Chondrocyte (in vitro differentiated cells): ENCODE measurements at regions not wholly inside any gene's neighbourhood (a gene's known extent, or its start where the extent isn't known, plus 50 kb on each side); places are given as distances from the start of the nearest gene placed in this dataset.

Experiments
- DNase-seq: peaks from one replicate; pipeline ENCODE4 v3.0.0; 2021; ENCODE audit warnings: mixed read lengths, low spot score
- H3K27ac Mint-ChIP-seq: one replicate; pipeline ENCODE4 v1.8.0; 2021; ENCODE audit warnings: mild to moderate bottlenecking, moderate library complexity, mixed read lengths; ENCODE audit not compliant: unreplicated experiment
- H3K27me3 Mint-ChIP-seq: 2 replicates; pipeline ENCODE4 v1.8.0; 2021; ENCODE audit warnings: low read depth, mixed read lengths
- H3K36me3 Mint-ChIP-seq: 2 replicates; pipeline ENCODE4 v1.8.0; 2021; ENCODE audit warnings: low read depth, mixed read lengths
- H3K4me1 Mint-ChIP-seq: 2 replicates; pipeline ENCODE4 v1.8.0; 2021; ENCODE audit warnings: low read depth, mild to moderate bottlenecking, mixed read lengths
- H3K4me3 Mint-ChIP-seq: one replicate; pipeline ENCODE4 v1.8.0; 2021; ENCODE audit warnings: mild to moderate bottlenecking, moderate library complexity, mixed read lengths; ENCODE audit not compliant: unreplicated experiment
- H3K9me3 Mint-ChIP-seq: 2 replicates; pipeline ENCODE4 v1.8.0; 2021; ENCODE audit warnings: low read depth, mixed read lengths
- TF ChIP-seq, protein P1 (sequence below): fragments of 200-600 bp; sonication (generic); IDR thresholded peaks from 2 replicates; pipeline ENCODE4 v1.5.0; 2021; ENCODE audit warnings: antibody characterized with exemption, mild to moderate bottlenecking, moderate library complexity

DNA sequence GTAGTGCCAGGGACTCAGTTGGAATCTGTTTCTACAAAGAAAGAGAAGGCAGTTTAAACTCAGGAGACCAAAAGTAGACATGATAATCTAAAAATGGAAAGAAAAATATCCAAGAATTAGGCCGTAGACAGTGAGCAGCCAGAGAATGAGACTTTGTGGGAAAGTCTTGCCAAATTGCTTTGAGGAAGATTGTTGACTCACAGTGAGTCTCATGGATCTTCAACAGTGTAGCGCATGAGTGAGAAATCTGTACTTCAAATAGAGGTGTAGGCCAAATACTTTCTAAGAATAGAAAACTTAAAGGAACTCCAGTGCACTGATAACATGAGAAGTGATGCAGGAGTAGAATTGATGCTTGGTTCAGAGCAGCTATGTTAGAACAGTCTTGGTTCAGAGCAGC, 284.5 kb downstream of the HTR1B start:
- H3K4me3 Mint-ChIP-seq, result no peak overlapping the region
- H3K36me3 Mint-ChIP-seq, result peaks cover 1% of the 10 kb centered on the region
- no peak for DNase-seq
- TF ChIP-seq, protein P1, sequence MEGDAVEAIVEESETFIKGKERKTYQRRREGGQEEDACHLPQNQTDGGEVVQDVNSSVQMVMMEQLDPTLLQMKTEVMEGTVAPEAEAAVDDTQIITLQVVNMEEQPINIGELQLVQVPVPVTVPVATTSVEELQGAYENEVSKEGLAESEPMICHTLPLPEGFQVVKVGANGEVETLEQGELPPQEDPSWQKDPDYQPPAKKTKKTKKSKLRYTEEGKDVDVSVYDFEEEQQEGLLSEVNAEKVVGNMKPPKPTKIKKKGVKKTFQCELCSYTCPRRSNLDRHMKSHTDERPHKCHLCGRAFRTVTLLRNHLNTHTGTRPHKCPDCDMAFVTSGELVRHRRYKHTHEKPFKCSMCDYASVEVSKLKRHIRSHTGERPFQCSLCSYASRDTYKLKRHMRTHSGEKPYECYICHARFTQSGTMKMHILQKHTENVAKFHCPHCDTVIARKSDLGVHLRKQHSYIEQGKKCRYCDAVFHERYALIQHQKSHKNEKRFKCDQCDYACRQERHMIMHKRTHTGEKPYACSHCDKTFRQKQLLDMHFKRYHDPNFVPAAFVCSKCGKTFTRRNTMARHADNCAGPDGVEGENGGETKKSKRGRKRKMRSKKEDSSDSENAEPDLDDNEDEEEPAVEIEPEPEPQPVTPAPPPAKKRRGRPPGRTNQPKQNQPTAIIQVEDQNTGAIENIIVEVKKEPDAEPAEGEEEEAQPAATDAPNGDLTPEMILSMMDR, result no peak
- peaks cover 2% of the 10 kb centered on the region for H3K9me3 Mint-ChIP-seq
- H3K27me3 Mint-ChIP-seq, result no peaks in the 10 kb centered on the region
- H3K27ac Mint-ChIP-seq, result peak overlapping the region; percentile 78
- peaks cover 11% of the 10 kb centered on the region for H3K4me1 Mint-ChIP-seq

DNA sequence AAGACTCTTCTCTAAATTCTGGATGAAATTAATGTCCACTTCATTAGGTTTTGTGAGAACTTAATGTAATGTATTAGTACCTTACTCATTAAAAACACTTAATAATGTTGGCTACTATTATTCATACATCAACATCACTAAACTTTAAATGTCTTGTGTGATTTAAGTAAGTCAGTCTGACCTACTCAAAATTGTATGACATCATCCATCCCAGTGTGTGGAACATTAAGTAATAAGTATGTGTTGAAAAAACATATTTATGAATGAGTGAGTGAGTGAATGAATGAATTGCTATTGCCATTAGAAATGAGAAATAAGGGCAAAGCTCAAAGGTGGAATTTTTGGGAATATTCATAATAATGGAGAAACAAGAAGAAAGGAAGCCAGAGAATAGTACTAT, 285.8 kb downstream of the HTR1B start:
- Mint-ChIP-seq H3K4me1 (peaks cover 11% of the 10 kb centered on the region), H3K9me3 (no peaks in the 10 kb centered on the region), H3K4me3 (no peak overlapping the region), H3K27me3 (no peaks in the 10 kb centered on the region), H3K27ac (no peak overlapping the region), H3K36me3 (no peaks in the 10 kb centered on the region)
- TF ChIP-seq, protein P1, result no peak
- DNase-seq, result no peak

DNA sequence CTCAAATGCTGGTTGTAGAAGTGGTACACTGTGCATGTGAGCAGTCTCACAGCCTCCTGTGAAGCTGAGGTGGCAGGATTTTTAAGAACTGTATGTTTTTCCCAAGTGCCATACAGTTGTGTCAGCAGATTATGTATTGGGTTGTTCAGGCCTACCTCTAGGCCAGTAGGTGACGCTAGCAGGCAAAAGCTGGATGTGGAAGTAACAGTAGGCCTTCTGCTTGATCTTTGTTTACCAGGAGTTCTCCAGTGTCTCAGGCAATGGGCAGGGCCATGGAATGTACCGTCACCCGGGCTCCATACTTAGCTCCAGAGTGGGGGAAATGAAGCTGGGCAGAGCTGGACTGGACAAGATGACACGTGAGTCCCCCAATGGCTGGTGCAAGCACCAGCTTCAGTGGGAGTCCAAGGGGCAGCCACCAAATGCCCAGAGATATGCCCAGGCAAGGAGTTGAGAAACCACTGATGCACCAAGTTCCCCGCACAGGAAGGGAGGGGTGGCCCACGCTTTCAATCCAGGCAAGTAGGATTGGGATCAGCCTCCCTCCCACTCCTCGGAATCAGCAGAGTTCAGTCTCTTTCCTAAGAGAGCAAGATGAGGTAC, 289.7 kb downstream of the HTR1B start:
- peak; percentile 58 for DNase-seq
- Mint-ChIP-seq H3K4me3 (no peak overlapping the region), H3K4me1 (peaks cover 4% of the 10 kb centered on the region), H3K36me3 (no peaks in the 10 kb centered on the region), H3K27ac (no peak overlapping the region), H3K9me3 (no peaks in the 10 kb centered on the region), H3K27me3 (peaks cover 7% of the 10 kb centered on the region)
- TF ChIP-seq, protein P1, result no peak

DNA sequence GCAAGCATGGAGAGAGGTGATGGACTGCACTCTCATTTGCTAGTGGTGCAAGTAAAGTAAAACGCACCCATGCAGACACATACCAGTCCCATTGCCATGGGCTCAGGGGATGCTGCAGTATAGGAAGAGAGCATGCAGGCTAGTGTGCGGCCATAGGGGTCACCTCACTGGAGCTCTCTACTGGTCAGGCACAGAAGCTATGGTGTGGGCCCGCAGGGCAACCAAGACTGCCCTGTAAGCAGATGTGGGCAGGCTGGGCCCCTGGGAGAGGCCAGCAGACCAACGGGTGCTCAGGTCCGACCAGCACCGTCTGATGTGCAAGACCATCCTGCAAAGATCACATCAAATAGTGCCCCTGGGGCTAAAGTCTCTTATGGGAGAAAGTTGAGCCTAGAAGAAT, 290.7 kb downstream of the HTR1B start:
- Mint-ChIP-seq H3K27ac (no peak overlapping the region), H3K4me1 (no peaks in the 10 kb centered on the region), H3K27me3 (peaks cover 8% of the 10 kb centered on the region), H3K36me3 (no peaks in the 10 kb centered on the region), H3K9me3 (no peaks in the 10 kb centered on the region), H3K4me3 (no peak overlapping the region)
- TF ChIP-seq, protein P1, result no peak
- DNase-seq, result peak; percentile 75

DNA sequence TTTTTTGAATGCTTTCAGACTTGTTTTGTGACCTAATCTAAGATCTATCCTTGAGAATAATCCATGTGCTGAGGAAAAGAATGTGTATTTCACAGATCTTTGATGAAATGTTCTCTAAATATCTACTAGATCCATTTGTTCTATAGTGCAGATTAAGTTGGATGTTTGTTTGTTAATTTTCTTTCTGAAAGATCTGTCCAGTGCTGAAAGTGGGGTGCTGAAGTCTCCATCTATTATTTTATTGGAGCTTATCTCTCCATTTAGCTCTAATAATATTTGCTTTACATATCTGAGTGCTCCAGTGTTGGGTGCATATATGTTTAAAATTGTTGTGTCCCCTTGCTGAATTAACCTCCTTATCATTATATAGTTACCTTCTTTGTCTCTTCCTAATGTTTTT, 303.6 kb downstream of the HTR1B start:
- no peaks in the 10 kb centered on the region for H3K4me1 Mint-ChIP-seq
- H3K27me3 Mint-ChIP-seq, result peaks cover 12% of the 10 kb centered on the region
- TF ChIP-seq, protein P1, result no peak
- H3K4me3 Mint-ChIP-seq, result no peak overlapping the region
- H3K36me3 Mint-ChIP-seq, result peaks cover 2% of the 10 kb centered on the region
- peaks cover 11% of the 10 kb centered on the region for H3K9me3 Mint-ChIP-seq
- H3K27ac Mint-ChIP-seq, result no peak overlapping the region
- DNase-seq, result no peak
